ENCODE measurements at regions not wholly inside any gene's neighbourhood (a gene's known extent, or its start where the extent isn't known, plus 50 kb on each side); places are given as distances from the start of the nearest gene placed in this dataset.

- TF ChIP-seq CTCF (IDR thresholded peaks at IDR 0.05; ENCODE audit: control insufficient read depth, extremely low read depth, insufficient read depth) = no peak
- no peak for DNase-seq (ENCODE audit: low read depth)
- no peak overlapping the region for H3K4me3 ChIP-seq (ENCODE audit: low read depth, low read length)
Measured at GRCh38 chr16:60331168-60331567, 1597.1 kb upstream of the GOT2 start.

GRCh38 chr16:60329108-60329507, 1595.0 kb upstream of the GOT2 start:
- H3K4me3 ChIP-seq (ENCODE audit: low read depth, low read length) = no peak overlapping the region
- DNase-seq (ENCODE audit: low read depth) = no peak

GRCh38 chr16:60328152-60328551, 1594.0 kb upstream of the GOT2 start:
- no peak for DNase-seq (ENCODE audit: low read depth)
- no peak for TF ChIP-seq CTCF (IDR thresholded peaks at IDR 0.05; ENCODE audit: control insufficient read depth, extremely low read depth, insufficient read depth)
- no peak overlapping the region for H3K4me3 ChIP-seq (ENCODE audit: low read depth, low read length)

More at GRCh38 chr16:60329108-60329507, 1595.0 kb upstream of the GOT2 start:
- TF ChIP-seq CTCF (IDR thresholded peaks at IDR 0.05; ENCODE audit: control insufficient read depth, extremely low read depth, insufficient read depth) = no peak

GRCh38 chr16:60318486-60318885, 1584.4 kb upstream of the GOT2 start:
- TF ChIP-seq CTCF (IDR thresholded peaks at IDR 0.05; ENCODE audit: control insufficient read depth, extremely low read depth, insufficient read depth) = no peak
- no peak overlapping the region for H3K4me3 ChIP-seq (ENCODE audit: low read depth, low read length)
- DNase-seq (ENCODE audit: low read depth) = no peak

GRCh38 chr16:60310846-60311445, 1576.8 kb upstream of the GOT2 start:
- TF ChIP-seq CTCF (IDR thresholded peaks at IDR 0.05; ENCODE audit: control insufficient read depth, extremely low read depth, insufficient read depth) = no peak
- DNase-seq (ENCODE audit: low read depth) = no peak
- no peak overlapping the region for H3K4me3 ChIP-seq (ENCODE audit: low read depth, low read length)

- DNase-seq (ENCODE audit: low read depth) = no peak
- no peak for TF ChIP-seq CTCF (IDR thresholded peaks at IDR 0.05; ENCODE audit: control insufficient read depth, extremely low read depth, insufficient read depth)
Measured at GRCh38 chr16:60304720-60305119, 1570.6 kb upstream of the GOT2 start.

GRCh38 chr16:60304066-60304465, 1570.0 kb upstream of the GOT2 start:
- no peak for DNase-seq (ENCODE audit: low read depth)
- H3K4me3 ChIP-seq (ENCODE audit: low read depth, low read length) = no peak overlapping the region
- TF ChIP-seq CTCF (IDR thresholded peaks at IDR 0.05; ENCODE audit: control insufficient read depth, extremely low read depth, insufficient read depth) = no peak

More at GRCh38 chr16:60304720-60305119, 1570.6 kb upstream of the GOT2 start:
- H3K4me3 ChIP-seq (ENCODE audit: low read depth, low read length) = no peak overlapping the region

Data from LNCaP clone FGC (cell line).